NCI-H460 (cell line): ENCODE measurements at regions not wholly inside any gene's neighbourhood (a gene's known extent, or its start where the extent isn't known, plus 50 kb on each side); places are given as distances from the start of the nearest gene placed in this dataset.
"Not testable (repeated sequence)": the region's sequence is repeated elsewhere in the genome, so short reads cannot be mapped to it uniquely, and the experiment has no call there.

ENCODE experiments used
- DNase-seq: peaks from one replicate; pipeline ENCODE4 v3.0.0-alpha.2; 2016; ENCODE audit warnings: low read depth; ENCODE audit errors: extremely low read depth

GRCh38 chr3:145188079-145188770 is 972.8 kb downstream of the PLOD2 start:
- no peak for DNase-seq

DNA sequence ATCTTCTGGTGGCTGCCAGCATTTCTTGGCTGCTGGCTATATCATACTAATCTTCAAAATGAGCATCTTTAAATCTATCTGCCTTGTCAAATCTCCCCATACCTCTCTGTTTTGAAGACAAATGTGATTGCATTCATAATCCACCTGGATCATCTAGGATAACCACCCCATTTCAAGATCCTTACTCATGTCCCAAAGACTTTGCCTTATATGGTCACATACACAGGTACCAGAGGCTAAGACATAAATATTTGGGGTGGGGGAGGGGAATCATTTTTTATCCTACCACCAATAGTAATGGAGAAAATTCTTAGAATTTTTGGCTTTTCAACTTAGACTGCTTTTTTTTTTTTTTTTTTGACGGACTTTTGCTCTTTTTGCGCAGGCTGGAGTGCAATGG is 970.8 kb downstream of the PLOD2 start:
- DNase-seq: no peak

- DNase-seq: no peak
Observed at GRCh38 chr3:145190761-145191160, 970.2 kb downstream of the PLOD2 start.

GRCh38 chr3:145191543-145191942 is 969.4 kb downstream of the PLOD2 start:
- DNase-seq: no peak

DNA sequence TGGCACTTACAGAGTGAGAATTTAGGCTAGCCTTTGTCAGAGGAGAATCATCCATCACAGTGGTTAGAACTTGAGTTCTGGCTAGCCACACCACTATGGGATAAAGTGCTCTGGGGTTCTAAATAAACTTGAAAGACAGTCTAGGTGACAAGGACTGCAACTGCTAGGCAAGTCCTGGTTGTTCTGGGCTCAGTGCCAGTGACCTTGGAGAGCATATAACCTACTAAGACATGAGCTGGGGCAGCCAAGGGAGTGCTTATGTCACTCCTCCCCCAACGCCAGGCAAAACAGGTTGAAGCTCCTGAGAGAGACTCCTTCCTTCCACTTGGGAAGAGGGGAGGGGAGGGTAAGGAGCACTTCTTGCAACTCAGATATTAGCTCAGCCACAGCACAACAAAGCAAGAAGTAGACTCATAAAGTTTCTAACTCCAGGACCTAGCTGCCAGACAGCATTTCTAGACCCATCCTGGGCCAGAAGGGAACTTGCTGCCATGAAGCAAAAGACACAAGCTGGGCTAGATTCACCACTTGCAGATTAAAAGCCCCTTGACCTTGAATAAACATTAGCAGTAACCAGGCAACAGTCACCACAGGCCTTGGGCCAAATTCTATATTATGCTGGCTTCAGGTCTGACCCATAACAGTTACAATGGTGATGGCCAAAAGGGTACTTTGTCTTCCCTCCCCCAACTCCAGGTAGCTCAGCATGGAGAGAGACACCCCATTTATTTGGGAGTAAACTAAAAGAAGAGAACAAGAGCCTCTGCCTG is 963.7 kb downstream of the PLOD2 start:
- no peak for DNase-seq

DNA sequence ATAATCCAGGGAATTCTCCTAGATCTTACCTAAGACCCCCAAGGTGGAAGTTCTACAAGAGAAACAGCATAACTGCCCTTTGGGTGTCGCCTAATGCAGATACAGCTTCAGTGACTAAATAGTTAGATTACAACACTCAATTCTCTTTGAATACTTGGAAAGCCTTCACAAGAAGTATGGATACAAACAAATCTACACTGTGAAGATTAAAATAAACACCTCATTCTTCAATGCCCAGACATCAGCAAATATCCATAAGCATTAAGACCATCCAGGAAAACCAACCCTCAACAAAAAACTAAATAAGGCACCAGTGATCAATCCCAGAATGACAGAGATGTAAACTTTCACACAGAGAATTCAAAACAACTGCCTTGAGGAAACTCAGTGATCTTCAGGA is 963.2 kb downstream of the PLOD2 start:
- no peak for DNase-seq

- DNase-seq: no peak
Observed at GRCh38 chr3:145209561-145209960, 951.4 kb downstream of the PLOD2 start.

GRCh38 chr3:145219355-145220235 is 941.4 kb downstream of the PLOD2 start:
- no peak for DNase-seq

DNA sequence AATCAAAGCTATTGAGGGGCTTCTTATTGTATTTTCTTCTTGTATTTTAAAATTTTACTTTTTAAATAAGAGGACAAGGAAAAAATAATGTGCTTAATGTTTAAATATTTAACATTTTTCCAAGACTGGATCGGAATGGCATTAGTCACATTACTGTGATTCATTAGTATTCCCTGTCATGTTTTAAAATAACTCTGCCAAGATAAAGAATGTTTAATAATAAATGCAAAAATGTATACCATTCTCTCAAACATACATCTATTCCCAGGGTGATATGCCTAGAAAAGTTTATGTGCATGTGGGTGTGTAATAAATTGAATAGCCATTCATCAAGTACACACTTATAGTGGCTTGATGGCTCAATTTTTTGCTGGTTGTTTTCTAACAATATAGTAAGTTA is 936.1 kb downstream of the PLOD2 start:
- DNase-seq: no peak

DNA sequence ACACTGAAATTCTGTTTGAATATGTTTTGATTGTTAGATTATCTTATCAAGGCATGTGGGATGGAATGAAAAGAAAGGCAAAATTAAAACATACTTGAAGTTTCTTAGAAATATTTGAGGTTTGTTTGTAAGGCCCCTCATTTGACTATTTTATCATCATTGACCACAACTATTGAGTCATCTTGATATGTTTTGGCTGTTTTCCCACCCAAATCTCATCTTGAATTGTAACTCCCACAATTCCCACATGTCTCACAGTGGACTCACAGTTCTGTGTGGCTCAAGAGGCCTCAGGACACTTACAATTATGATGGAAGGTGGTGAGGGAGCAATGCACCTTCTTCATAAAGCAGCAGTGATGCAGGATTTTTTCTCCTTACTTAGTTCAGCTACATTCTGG is 917.1 kb downstream of the PLOD2 start:
- DNase-seq: no peak

DNA sequence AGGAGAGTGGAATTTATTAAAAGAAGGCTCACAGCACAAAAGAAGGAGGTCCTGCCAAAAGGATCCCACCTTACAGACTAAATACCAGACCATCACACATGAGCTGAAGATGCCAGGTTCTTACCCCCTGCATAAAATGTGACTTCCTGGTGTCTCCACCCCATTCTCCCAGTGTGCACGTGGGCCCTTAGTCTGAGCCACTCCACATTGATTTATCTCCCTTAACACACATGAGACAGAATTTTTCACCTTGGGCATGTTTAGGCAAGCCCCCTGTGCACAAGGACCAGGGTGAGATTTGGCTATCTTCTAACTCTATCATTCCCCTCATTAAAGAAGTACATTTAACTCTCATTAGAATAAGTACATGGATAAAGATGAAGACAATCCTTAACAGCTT is 916.7 kb downstream of the PLOD2 start:
- no peak for DNase-seq

- DNase-seq: no peak
Observed at GRCh38 chr3:145246291-145246690, 914.7 kb downstream of the PLOD2 start.

DNA sequence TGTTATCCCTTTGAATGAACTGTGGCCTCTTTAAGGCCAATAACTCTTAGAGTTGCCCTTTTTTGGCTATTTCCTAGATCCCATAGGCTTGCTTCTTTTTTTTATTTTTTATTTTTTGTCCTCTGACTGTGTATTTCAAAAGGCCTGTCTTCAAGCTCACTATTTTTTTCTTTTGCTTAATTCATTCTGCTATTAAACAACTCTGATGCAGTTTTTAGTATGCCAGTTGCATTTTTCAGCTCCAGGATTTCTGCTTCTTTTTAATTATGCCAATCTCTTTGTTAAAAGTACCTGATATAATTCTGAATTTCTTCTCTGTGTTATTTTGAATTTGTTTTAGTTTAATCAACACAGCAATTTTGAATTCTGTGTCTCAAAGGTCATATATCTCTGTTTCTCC is 912.1 kb downstream of the PLOD2 start:
- no peak for DNase-seq

DNA sequence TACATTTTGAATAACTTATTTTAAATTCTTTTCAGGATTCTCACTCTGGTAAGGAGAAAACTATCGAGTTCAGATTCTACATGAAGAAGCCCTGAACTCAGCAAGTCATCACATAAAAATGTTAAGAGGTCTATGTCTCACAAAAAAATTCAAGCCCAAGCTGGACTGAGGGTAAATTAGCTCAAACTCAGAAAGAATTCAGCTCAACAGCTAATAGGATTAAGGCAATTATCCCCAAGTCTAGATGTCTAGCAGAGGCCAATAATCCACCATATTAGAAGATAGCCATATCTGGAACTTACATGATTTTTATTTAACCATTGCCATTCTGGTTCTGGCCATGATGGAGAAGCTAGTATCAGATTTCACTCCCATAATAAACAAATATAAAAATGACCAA is 909.7 kb downstream of the PLOD2 start:
- DNase-seq: no peak

DNA sequence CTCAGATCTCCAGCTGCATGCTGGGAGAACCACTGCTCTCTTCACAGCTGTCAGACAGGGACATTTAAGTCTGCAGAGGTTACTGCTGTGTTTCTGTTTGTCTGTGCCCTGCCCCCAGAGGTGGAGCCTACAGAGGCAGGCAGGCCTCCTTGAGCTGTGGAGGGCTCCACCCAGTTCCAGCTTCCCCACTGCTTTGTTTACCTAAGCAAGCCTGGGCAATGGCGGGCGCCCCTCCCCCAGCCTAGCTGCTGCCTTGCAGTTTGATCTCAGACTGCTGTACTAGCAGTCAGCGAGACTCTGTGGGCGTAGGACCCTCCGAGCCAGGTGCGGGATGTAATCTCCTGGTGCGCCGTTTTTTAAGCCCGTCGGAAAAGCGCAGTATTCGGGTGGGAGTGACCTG is 903.0 kb downstream of the PLOD2 start:
- not testable (repeated sequence) for DNase-seq

DNA sequence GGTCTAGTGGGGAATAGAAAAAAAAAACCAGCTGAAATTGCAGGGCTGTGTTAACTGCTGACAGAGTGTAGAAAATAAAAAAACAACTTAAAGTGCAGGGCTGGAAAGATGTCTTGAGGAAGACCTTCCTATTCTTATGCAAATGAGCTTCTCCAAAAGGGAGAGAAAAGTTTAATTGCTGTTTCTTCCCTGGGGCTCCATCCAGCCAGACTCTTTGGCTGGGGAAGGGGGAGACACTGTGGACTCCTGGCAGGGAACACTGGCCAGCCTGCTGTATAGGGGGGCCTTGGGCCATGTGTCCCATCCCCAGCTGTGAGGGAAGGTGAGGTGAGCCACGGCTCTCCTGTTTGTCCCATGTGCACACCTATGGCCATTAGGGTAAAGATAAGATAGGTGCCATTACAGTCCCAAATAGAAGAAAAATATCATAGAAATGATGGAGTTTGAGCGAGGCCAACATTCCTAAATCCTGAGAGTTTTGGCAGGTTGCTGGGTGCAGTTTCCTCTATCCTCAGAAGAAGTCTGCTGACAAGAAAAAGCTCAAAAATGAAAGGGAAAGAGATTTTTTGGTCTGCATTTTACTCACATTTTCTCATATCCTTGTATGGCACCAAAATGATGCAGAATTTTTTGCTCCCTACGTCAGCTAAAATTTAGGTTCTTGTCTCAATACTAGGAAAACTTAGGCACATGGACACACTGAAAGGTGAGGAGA is 901.7 kb downstream of the PLOD2 start:
- no peak for DNase-seq

- not testable (repeated sequence) for DNase-seq
Observed at GRCh38 chr3:145263458-145263857, 897.5 kb downstream of the PLOD2 start.

DNA sequence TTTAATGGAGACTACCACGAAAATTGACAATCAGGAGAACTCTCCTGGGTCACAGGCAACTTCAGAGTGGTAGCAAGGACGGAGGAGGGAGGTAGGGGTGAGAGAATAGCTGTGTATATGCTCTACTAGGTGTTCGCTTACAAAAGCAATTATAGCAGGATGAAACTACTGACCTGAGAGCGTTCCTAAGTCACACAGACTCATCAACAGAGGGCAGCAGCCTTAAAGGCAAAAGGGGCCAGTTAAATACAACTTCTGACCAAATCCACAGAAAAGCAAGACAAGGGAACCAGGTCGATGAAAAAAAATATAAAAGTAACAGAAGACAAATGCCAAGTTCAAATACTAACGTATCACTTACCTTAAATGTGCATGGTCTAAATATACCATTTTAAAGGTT is 894.6 kb downstream of the PLOD2 start:
- DNase-seq: no peak

- DNase-seq: no peak
Observed at GRCh38 chr3:145269106-145269505, 891.9 kb downstream of the PLOD2 start.

DNA sequence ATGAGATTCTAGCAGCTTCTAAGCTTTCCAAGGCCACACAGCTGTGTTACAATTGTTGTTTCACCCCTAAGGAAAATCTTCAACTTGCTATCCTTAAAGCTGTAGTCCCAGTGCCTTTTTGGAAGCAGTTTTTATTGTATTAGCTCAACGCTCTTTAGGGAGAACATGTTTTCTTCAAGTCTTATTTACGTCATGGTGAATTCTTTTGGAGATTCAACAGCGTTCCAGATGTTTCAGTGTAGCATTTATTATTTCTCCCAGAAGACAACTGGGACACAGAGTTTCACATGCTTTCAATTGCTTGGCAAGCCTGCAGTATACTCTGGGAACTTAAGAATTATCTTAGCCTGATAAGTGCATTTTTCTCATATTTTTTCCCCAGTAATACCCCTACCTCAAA is 888.3 kb downstream of the PLOD2 start:
- DNase-seq: no peak

DNA sequence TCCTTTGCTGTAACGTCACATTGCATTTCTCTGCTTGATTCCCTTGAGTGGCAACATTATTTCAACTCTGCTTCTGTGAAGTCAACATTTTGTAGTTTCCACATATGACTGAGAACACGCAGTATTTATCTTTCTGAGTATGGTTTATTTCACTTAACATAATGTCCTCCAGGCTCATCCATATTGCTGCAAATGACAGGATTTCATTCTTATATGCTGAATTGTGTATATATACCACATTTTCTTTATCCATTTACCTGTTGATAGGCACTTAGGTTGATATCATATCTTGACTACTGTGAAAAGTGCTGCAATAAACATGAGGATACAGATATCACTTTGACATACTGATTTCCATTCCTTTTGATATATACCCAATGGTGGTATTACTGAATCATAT is 878.5 kb downstream of the PLOD2 start:
- no peak for DNase-seq
